Esophagus (tissue), 2 donors: ENCODE measurements at regions not wholly inside any gene's neighbourhood (a gene's known extent, or its start where the extent isn't known, plus 50 kb on each side); places are given as distances from the start of the nearest gene placed in this dataset.

Experiments
- H3K27ac ChIP-seq, 2 donors: one replicate each; pipeline ENCODE4 v1.5.1; 2013; ENCODE audit warnings: low read depth in 2 of 2, mild to moderate bottlenecking in 2 of 2, inconsistent platforms in 1 of 2, low read length in 1 of 2, moderate library complexity in 1 of 2
- H3K27me3 ChIP-seq, 2 donors: one replicate each; pipeline ENCODE4 v1.6.1; 2013; ENCODE audit warnings: low read length in 2 of 2, control low read depth in 1 of 2, mild to moderate bottlenecking in 1 of 2; ENCODE audit not compliant: insufficient read depth in 2 of 2, control insufficient read depth in 1 of 2
- H3K36me3 ChIP-seq, 2 donors: one replicate each; pipeline ENCODE4 v1.6.1; 2013; ENCODE audit warnings: low read length in 1 of 2; ENCODE audit not compliant: control insufficient read depth in 2 of 2, insufficient read depth in 2 of 2
- H3K4me1 ChIP-seq, 2 donors: one replicate each; pipeline ENCODE4 v1.6.1; 2013; ENCODE audit warnings: low read length in 1 of 2; ENCODE audit not compliant: control insufficient read depth in 2 of 2, insufficient read depth in 2 of 2
- H3K4me3 ChIP-seq, 2 donors: one replicate each; pipeline ENCODE4 v1.5.1; 2013; ENCODE audit warnings: low read length in 2 of 2, mild to moderate bottlenecking in 2 of 2, low read depth in 1 of 2, moderate library complexity in 1 of 2
- H3K9me3 ChIP-seq, 2 donors: one replicate each; pipeline ENCODE4 v1.6.1; 2013; ENCODE audit warnings: mild to moderate bottlenecking in 2 of 2, low read depth in 1 of 2, low read length in 1 of 2, moderate library complexity in 1 of 2; ENCODE audit not compliant: control insufficient read depth in 2 of 2, insufficient read depth in 1 of 2
- WGBS, 2 donors: extraction: QIAGEN DNeasy Blood & Tissue Kit; methylation state at CpG; one replicate each; pipeline ENCODE4 v1.1.7; 2013; 5-methylcytosine and 5-hydroxymethylcytosine counted together
- donor health status: healthy with polysubstance abuse.
- donor health status: Bipolar disorder and iron deficiency.

- H3K4me1 ChIP-seq, result no peaks in the 10 kb centered on the region
- H3K27me3 ChIP-seq, result no peaks in the 10 kb centered on the region
- no peak overlapping the region for H3K4me3 ChIP-seq
- H3K36me3 ChIP-seq, result no peaks in the 10 kb centered on the region
- 71 to 79% methylated on average over 24 of the region's 24 CpGs for WGBS, 2 donors
- H3K9me3 ChIP-seq, result peaks cover 0 to 2% of the 10 kb centered on the region in 2 donors
- no peak overlapping the region for H3K27ac ChIP-seq
Measured at GRCh38 chr22:48690583-48691317, 1136.9 kb downstream of the BRD1 start.

GRCh38 chr22:48689206-48689605, 1138.5 kb downstream of the BRD1 start:
- H3K36me3 ChIP-seq, result no peaks in the 10 kb centered on the region
- H3K9me3 ChIP-seq, result no peaks in the 10 kb centered on the region
- no peak overlapping the region for H3K4me3 ChIP-seq
- no peaks in the 10 kb centered on the region for H3K4me1 ChIP-seq
- no peak overlapping the region for H3K27ac ChIP-seq
- WGBS, 2 donors, result 78 to 82% methylated on average over 18 of the region's 18 CpGs
- no peaks in the 10 kb centered on the region for H3K27me3 ChIP-seq

GRCh38 chr22:48688366-48688765, 1139.3 kb downstream of the BRD1 start:
- Histone ChIP-seq H3K27me3 (no peaks in the 10 kb centered on the region), H3K4me1 (no peaks in the 10 kb centered on the region), H3K4me3 (no peak overlapping the region), H3K9me3 (peaks cover 0 to 1% of the 10 kb centered on the region in 2 donors), H3K27ac (no peak overlapping the region), H3K36me3 (no peaks in the 10 kb centered on the region)
- WGBS, 2 donors, result 81 to 88% methylated on average over 4 of the region's 4 CpGs

GRCh38 chr22:48687606-48688005, 1140.1 kb downstream of the BRD1 start:
- Histone ChIP-seq H3K27ac (no peak overlapping the region), H3K9me3 (peaks cover 0 to 2% of the 10 kb centered on the region in 2 donors), H3K4me1 (no peaks in the 10 kb centered on the region), H3K4me3 (no peak overlapping the region), H3K36me3 (no peaks in the 10 kb centered on the region), H3K27me3 (no peaks in the 10 kb centered on the region)
- 80% methylated on average over 6 of the region's 6 CpGs for WGBS, 2 donors

- no peaks in the 10 kb centered on the region for H3K36me3 ChIP-seq
- no peak overlapping the region for H3K27ac ChIP-seq
- WGBS, 2 donors, result 89 to 91% methylated on average over 2 of the region's 2 CpGs
- no peaks in the 10 kb centered on the region for H3K4me1 ChIP-seq
- H3K4me3 ChIP-seq, result no peak overlapping the region
- peaks cover 0 to 2% of the 10 kb centered on the region in 2 donors for H3K9me3 ChIP-seq
- H3K27me3 ChIP-seq, result no peaks in the 10 kb centered on the region
Measured at GRCh38 chr22:48686694-48687302, 1140.9 kb downstream of the BRD1 start.

GRCh38 chr22:48685767-48686166, 1141.9 kb downstream of the BRD1 start:
- Histone ChIP-seq H3K27ac (no peak overlapping the region), H3K36me3 (no peaks in the 10 kb centered on the region), H3K27me3 (no peaks in the 10 kb centered on the region), H3K9me3 (peaks cover 0 to 2% of the 10 kb centered on the region in 2 donors), H3K4me3 (no peak overlapping the region), H3K4me1 (no peaks in the 10 kb centered on the region)
- 95% methylated on average over 17 of the region's 17 CpGs for WGBS, 2 donors

GRCh38 chr22:48683640-48684039, 1144.0 kb downstream of the BRD1 start:
- peaks cover 0 to 2% of the 10 kb centered on the region in 2 donors for H3K9me3 ChIP-seq
- 73 to 77% methylated on average over 9 of the region's 9 CpGs for WGBS, 2 donors
- H3K27me3 ChIP-seq, result no peaks in the 10 kb centered on the region
- H3K4me1 ChIP-seq, result no peaks in the 10 kb centered on the region
- no peak overlapping the region for H3K27ac ChIP-seq
- no peaks in the 10 kb centered on the region for H3K36me3 ChIP-seq
- no peak overlapping the region for H3K4me3 ChIP-seq

GRCh38 chr22:48682504-48682903, 1145.2 kb downstream of the BRD1 start:
- H3K9me3 ChIP-seq, result peaks cover 0 to 2% of the 10 kb centered on the region in 2 donors
- no peaks in the 10 kb centered on the region for H3K27me3 ChIP-seq
- no peak overlapping the region for H3K4me3 ChIP-seq
- no peak overlapping the region for H3K27ac ChIP-seq
- no peaks in the 10 kb centered on the region for H3K36me3 ChIP-seq
- WGBS, 2 donors, result 81 to 89% methylated on average over 11 of the region's 11 CpGs
- H3K4me1 ChIP-seq, result no peaks in the 10 kb centered on the region

- Histone ChIP-seq H3K4me1 (no peaks in the 10 kb centered on the region), H3K4me3 (no peak overlapping the region), H3K36me3 (no peaks in the 10 kb centered on the region), H3K9me3 (peaks cover 0 to 2% of the 10 kb centered on the region in 2 donors), H3K27ac (no peak overlapping the region), H3K27me3 (no peaks in the 10 kb centered on the region)
- WGBS, 2 donors, result 72 to 74% methylated on average over 11 of the region's 11 CpGs
Measured at GRCh38 chr22:48680601-48681000, 1147.1 kb downstream of the BRD1 start.
